ENCODE measurements at regions not wholly inside any gene's neighbourhood (a gene's known extent, or its start where the extent isn't known, plus 50 kb on each side); places are given as distances from the start of the nearest gene placed in this dataset.

DNA sequence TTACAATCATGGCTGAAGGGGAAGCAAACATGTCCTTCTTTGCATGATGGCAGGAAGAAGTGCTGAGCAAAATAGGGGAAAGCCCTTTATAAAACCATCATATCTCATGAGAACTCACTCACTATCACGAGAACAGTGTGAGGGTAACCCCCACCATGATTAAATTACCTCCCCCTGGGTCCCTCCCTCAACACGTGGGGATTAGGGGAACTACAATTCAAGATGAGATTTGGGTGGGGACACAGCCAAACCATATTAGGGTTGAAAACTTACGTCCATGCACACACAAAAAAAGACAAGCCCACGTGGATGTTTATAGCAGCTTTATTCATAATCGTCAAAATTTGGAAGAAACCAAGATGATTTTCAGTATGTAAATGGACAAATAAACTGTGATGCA is 72.3 kb downstream of the RPL22L1 start:
- TF ChIP-seq CTCF (IDR thresholded peaks at IDR 0.05; ENCODE audit: borderline replicate concordance, extremely low read depth, low read length, poor library complexity, severe bottlenecking) (no peak), EZH2 (IDR thresholded peaks at IDR 0.05; ENCODE audit: borderline replicate concordance, low read depth, low read length, severe bottlenecking) (no peak)

Measured in DND-41 (cell line).